ENCODE measurements at regions not wholly inside any gene's neighbourhood (a gene's known extent, or its start where the extent isn't known, plus 50 kb on each side); places are given as distances from the start of the nearest gene placed in this dataset.

DNA sequence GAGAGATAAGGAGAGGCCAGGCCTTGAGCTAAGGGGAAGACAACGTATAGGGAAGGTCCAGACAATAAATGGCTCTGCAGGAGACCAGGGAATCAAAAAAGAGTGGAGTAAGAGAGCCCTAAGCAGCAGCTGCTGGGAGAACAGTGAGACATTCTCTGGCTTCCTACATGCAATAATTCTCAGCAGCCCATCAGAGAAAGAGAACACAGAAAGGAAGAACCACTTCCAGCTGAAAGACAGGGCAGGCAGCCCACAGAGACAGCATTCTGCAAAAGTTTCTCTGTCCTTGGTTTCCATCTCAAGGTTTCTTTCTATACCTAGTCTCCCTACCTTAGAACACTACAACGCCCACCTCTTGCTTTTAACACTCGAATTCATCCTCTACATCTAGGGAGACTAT, 189.9 kb downstream of the DEPDC1B start:
- CTCF ChIA-PET = no interaction called here
- no peaks in the 10 kb centered on the region for H3K4me1 Mint-ChIP-seq (ENCODE audit: low read depth, unreplicated experiment)
- POLR2A ChIA-PET = no interaction called here
- no peaks in the 10 kb centered on the region for H3K9me3 Mint-ChIP-seq (ENCODE audit: unreplicated experiment)
- Histone ChIP-seq H3K27me3 (replicated peaks; ENCODE audit: control insufficient read depth, insufficient read depth, low read length) (no peaks in the 10 kb centered on the region), H3K4me3 (ENCODE audit: low read depth, low read length) (no peak overlapping the region), H3K36me3 (ENCODE audit: control insufficient read depth, insufficient read depth, low read length) (no peaks in the 10 kb centered on the region), H3K9me3 (no peaks in the 10 kb centered on the region), H3K4me1 (no peaks in the 10 kb centered on the region; the same call in 1 of the 2 replicates)
- intact Hi-C loops (cut with micrococcal nuclease; ENCODE audit: unreplicated experiment) = no loop called here
- TF ChIP-seq, protein P1, sequence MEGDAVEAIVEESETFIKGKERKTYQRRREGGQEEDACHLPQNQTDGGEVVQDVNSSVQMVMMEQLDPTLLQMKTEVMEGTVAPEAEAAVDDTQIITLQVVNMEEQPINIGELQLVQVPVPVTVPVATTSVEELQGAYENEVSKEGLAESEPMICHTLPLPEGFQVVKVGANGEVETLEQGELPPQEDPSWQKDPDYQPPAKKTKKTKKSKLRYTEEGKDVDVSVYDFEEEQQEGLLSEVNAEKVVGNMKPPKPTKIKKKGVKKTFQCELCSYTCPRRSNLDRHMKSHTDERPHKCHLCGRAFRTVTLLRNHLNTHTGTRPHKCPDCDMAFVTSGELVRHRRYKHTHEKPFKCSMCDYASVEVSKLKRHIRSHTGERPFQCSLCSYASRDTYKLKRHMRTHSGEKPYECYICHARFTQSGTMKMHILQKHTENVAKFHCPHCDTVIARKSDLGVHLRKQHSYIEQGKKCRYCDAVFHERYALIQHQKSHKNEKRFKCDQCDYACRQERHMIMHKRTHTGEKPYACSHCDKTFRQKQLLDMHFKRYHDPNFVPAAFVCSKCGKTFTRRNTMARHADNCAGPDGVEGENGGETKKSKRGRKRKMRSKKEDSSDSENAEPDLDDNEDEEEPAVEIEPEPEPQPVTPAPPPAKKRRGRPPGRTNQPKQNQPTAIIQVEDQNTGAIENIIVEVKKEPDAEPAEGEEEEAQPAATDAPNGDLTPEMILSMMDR (IDR thresholded peaks at IDR 0.05; ENCODE audit: insufficient read depth in 1 of 2, low read depth in 1 of 2, low read length in 1 of 2, severe bottlenecking in 1 of 2, unreplicated experiment in 1 of 2) = no peak
- DNase-seq = no peak
- no peaks in the 10 kb centered on the region for H3K27me3 Mint-ChIP-seq (ENCODE audit: insufficient read depth, unreplicated experiment)
- no peaks in the 10 kb centered on the region for H3K36me3 Mint-ChIP-seq (ENCODE audit: insufficient read depth, unreplicated experiment)
- no TSS peak for BruUV-seq (replicated peaks)
- H3K27ac Mint-ChIP-seq (ENCODE audit: unreplicated experiment) = no peak overlapping the region
- H3K4me3 Mint-ChIP-seq (ENCODE audit: unreplicated experiment) = no peak overlapping the region

DNA sequence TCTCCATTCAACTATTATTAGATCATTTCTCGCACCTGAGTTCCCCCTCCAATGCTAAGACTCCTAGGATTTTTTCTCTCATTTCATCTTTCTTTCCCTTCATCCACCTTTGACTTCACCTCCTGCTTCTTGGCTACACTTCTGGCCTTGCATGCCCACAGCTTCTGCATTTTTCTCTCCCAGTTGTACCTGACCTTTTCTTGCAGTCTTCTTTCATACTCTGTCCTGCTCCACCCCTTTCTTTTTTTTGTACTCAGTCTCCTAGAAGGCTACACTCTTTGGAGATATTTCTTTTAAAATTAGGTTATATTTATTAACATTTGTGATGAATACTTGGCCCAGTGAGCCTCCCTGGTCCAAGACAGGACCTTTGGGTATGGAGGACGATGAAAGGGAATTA, 190.4 kb downstream of the DEPDC1B start:
- no peaks in the 10 kb centered on the region for H3K27me3 Mint-ChIP-seq (ENCODE audit: insufficient read depth, unreplicated experiment)
- intact Hi-C loops (cut with micrococcal nuclease; ENCODE audit: unreplicated experiment) = no loop called here
- POLR2A ChIA-PET = no interaction called here

DNA sequence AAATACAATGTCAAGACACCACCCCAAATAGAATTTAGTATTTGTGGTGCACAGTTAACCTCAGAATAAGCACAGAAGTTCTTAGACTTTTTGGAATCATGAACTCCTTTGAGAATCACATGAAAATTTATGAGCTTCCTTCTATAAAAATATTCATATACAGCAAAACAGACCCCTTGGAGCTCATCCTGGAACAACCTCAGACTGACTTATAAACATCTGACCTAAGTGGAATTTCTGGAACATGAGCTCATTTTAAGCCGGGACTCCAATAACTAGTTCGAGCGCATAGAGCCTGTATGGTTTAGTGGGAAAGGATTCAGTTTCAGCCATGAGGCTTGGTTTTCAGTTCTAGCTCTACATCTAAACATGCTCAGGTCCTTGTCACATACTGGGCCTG, 192.3 kb downstream of the DEPDC1B start:
- no TSS peak for BruUV-seq (replicated peaks)

More for the DNA sequence above, 190.4 kb downstream of the DEPDC1B start:
- no peaks in the 10 kb centered on the region for H3K9me3 ChIP-seq
- no peak for DNase-seq
- Mint-ChIP-seq H3K9me3 (ENCODE audit: unreplicated experiment) (no peaks in the 10 kb centered on the region), H3K27ac (ENCODE audit: unreplicated experiment) (no peak overlapping the region), H3K36me3 (ENCODE audit: insufficient read depth, unreplicated experiment) (no peaks in the 10 kb centered on the region), H3K4me1 (ENCODE audit: low read depth, unreplicated experiment) (no peaks in the 10 kb centered on the region), H3K4me3 (ENCODE audit: unreplicated experiment) (no peak overlapping the region)
- BruUV-seq (replicated peaks) = no TSS peak
- no peaks in the 10 kb centered on the region; the same call in 1 of the 2 replicates for H3K4me1 ChIP-seq
- H3K4me3 ChIP-seq (ENCODE audit: low read depth, low read length) = no peak overlapping the region
- H3K27me3 ChIP-seq (replicated peaks; ENCODE audit: control insufficient read depth, insufficient read depth, low read length) = no peaks in the 10 kb centered on the region
- TF ChIP-seq, protein P1 (IDR thresholded peaks at IDR 0.05; ENCODE audit: insufficient read depth in 1 of 2, low read depth in 1 of 2, low read length in 1 of 2, severe bottlenecking in 1 of 2, unreplicated experiment in 1 of 2) = no peak
- H3K36me3 ChIP-seq (ENCODE audit: control insufficient read depth, insufficient read depth, low read length) = no peaks in the 10 kb centered on the region
- CTCF ChIA-PET = no interaction called here

More for the DNA sequence above, 192.3 kb downstream of the DEPDC1B start:
- Histone ChIP-seq H3K4me3 (ENCODE audit: low read depth, low read length) (no peak overlapping the region), H3K36me3 (ENCODE audit: control insufficient read depth, insufficient read depth, low read length) (no peaks in the 10 kb centered on the region), H3K27me3 (replicated peaks; ENCODE audit: control insufficient read depth, insufficient read depth, low read length) (no peaks in the 10 kb centered on the region), H3K4me1 (peaks cover 16% of the 10 kb centered on the region; the same call in 1 of the 2 replicates), H3K9me3 (0 out of 2 replicates have a peak, but pooled peaks cover under 1% of the 10 kb centered on the region)
- H3K9me3 Mint-ChIP-seq (ENCODE audit: unreplicated experiment) = no peaks in the 10 kb centered on the region
- no peak overlapping the region for H3K27ac Mint-ChIP-seq (ENCODE audit: unreplicated experiment)
- intact Hi-C loops (cut with micrococcal nuclease; ENCODE audit: unreplicated experiment) = no loop called here
- no peak overlapping the region for H3K4me3 Mint-ChIP-seq (ENCODE audit: unreplicated experiment)
- ChIA-PET POLR2A (no interaction called here), CTCF (no interaction called here)
- peaks cover 17% of the 10 kb centered on the region for H3K4me1 Mint-ChIP-seq (ENCODE audit: low read depth, unreplicated experiment)
- no peaks in the 10 kb centered on the region for H3K36me3 Mint-ChIP-seq (ENCODE audit: insufficient read depth, unreplicated experiment)
- no peaks in the 10 kb centered on the region for H3K27me3 Mint-ChIP-seq (ENCODE audit: insufficient read depth, unreplicated experiment)
- DNase-seq = no peak
- TF ChIP-seq, protein P1 (IDR thresholded peaks at IDR 0.05; ENCODE audit: insufficient read depth in 1 of 2, low read depth in 1 of 2, low read length in 1 of 2, severe bottlenecking in 1 of 2, unreplicated experiment in 1 of 2) = no peak
